KMS-11 (cell line): ENCODE measurements at regions not wholly inside any gene's neighbourhood (a gene's known extent, or its start where the extent isn't known, plus 50 kb on each side); places are given as distances from the start of the nearest gene placed in this dataset.

ENCODE experiments used
- H2AFZ ChIP-seq: fragments of 200-600 bp; sonication (generic); 2 replicates; pipeline ENCODE4 v1.6.1; 2016; ENCODE audit warnings: antibody characterized with exemption, mixed run types, low read depth
- H3K27ac ChIP-seq: fragments of 200-600 bp; sonication (generic); 2 replicates; pipeline ENCODE4 v1.6.1; 2016; ENCODE audit warnings: mild to moderate bottlenecking, mixed run types
- H3K27me3 ChIP-seq: fragments of 200-600 bp; sonication (generic); 2 replicates; pipeline ENCODE4 v1.6.1; 2017; ENCODE audit warnings: mild to moderate bottlenecking, low read depth, mixed run types, moderate library complexity; ENCODE audit not compliant: insufficient read depth
- H3K36me3 ChIP-seq: fragments of 200-600 bp; sonication (generic); 2 replicates; pipeline ENCODE4 v1.6.1; 2017; ENCODE audit warnings: mild to moderate bottlenecking, mixed run types; ENCODE audit not compliant: insufficient read depth
- H3K4me1 ChIP-seq: fragments of 200-600 bp; sonication (generic); 2 replicates; pipeline ENCODE4 v1.6.1; 2016; ENCODE audit warnings: mild to moderate bottlenecking, low read depth, mixed run types; ENCODE audit not compliant: poor library complexity, severe bottlenecking
- H3K4me2 ChIP-seq: fragments of 200-600 bp; sonication (generic); 2 replicates; pipeline ENCODE4 v1.7.0; 2016; ENCODE audit warnings: mild to moderate bottlenecking, mixed run types
- H3K4me3 ChIP-seq: fragments of 200-600 bp; sonication (generic); IDR thresholded peaks from 2 replicates; pipeline ENCODE4 v1.6.1; 2017; ENCODE audit warnings: low read depth, low read length, mixed read lengths; ENCODE audit not compliant: insufficient read depth
- H3K79me2 ChIP-seq: fragments of 200-600 bp; sonication (generic); 2 replicates; pipeline ENCODE4 v1.6.1; 2016; ENCODE audit warnings: low read depth, mixed run types; ENCODE audit not compliant: insufficient read depth
- H3K9ac ChIP-seq: fragments of 200-600 bp; sonication (generic); 2 replicates; pipeline ENCODE4 v1.6.1; 2016; ENCODE audit warnings: mild to moderate bottlenecking, mixed run types
- H4K20me1 ChIP-seq: fragments of 200-600 bp; sonication (generic); 2 replicates; pipeline ENCODE4 v1.6.1; 2016; ENCODE audit warnings: mild to moderate bottlenecking, mixed run types; ENCODE audit not compliant: insufficient read depth
- TF ChIP-seq, protein P1 (sequence below): fragments of 200-600 bp; sonication (generic); conservative IDR thresholded peaks from 2 replicates; pipeline ENCODE4 v1.6.1; 2017; ENCODE audit warnings: low read depth, mild to moderate bottlenecking, antibody characterized with exemption, low read length, moderate library complexity, mixed read lengths

DNA sequence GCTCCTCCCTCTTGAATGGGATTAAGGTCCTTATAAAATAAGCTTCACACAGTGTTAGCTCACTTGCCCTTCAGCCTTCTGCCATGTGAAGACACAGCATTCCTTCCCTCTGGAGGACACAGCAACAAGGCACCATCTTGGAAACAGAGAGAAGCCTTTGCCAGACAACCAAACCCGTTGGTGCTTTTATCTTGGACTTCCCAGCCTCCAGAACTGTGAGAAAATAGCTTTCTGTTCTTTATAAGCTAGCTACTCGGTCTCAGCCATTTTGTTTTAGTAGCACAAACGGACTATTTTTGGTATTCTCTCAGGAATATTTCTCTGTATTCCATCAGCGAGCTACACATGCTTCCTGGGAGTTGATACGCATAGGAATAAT, 58.6 kb upstream of the IRF2BP2 start:
- no peak overlapping the region for H3K4me2 ChIP-seq
- no peaks in the 10 kb centered on the region for H3K79me2 ChIP-seq
- no peak overlapping the region for H3K9ac ChIP-seq
- H2AFZ ChIP-seq, result no peak overlapping the region
- H3K4me1 ChIP-seq, result peaks cover 10% of the 10 kb centered on the region
- no peak overlapping the region for H3K27ac ChIP-seq
- H3K4me3 ChIP-seq, result no peak overlapping the region
- no peaks in the 10 kb centered on the region for H4K20me1 ChIP-seq
- TF ChIP-seq, protein P1, sequence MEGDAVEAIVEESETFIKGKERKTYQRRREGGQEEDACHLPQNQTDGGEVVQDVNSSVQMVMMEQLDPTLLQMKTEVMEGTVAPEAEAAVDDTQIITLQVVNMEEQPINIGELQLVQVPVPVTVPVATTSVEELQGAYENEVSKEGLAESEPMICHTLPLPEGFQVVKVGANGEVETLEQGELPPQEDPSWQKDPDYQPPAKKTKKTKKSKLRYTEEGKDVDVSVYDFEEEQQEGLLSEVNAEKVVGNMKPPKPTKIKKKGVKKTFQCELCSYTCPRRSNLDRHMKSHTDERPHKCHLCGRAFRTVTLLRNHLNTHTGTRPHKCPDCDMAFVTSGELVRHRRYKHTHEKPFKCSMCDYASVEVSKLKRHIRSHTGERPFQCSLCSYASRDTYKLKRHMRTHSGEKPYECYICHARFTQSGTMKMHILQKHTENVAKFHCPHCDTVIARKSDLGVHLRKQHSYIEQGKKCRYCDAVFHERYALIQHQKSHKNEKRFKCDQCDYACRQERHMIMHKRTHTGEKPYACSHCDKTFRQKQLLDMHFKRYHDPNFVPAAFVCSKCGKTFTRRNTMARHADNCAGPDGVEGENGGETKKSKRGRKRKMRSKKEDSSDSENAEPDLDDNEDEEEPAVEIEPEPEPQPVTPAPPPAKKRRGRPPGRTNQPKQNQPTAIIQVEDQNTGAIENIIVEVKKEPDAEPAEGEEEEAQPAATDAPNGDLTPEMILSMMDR, result no peak
- H3K27me3 ChIP-seq, result no peaks in the 10 kb centered on the region
- H3K36me3 ChIP-seq, result no peaks in the 10 kb centered on the region

DNA sequence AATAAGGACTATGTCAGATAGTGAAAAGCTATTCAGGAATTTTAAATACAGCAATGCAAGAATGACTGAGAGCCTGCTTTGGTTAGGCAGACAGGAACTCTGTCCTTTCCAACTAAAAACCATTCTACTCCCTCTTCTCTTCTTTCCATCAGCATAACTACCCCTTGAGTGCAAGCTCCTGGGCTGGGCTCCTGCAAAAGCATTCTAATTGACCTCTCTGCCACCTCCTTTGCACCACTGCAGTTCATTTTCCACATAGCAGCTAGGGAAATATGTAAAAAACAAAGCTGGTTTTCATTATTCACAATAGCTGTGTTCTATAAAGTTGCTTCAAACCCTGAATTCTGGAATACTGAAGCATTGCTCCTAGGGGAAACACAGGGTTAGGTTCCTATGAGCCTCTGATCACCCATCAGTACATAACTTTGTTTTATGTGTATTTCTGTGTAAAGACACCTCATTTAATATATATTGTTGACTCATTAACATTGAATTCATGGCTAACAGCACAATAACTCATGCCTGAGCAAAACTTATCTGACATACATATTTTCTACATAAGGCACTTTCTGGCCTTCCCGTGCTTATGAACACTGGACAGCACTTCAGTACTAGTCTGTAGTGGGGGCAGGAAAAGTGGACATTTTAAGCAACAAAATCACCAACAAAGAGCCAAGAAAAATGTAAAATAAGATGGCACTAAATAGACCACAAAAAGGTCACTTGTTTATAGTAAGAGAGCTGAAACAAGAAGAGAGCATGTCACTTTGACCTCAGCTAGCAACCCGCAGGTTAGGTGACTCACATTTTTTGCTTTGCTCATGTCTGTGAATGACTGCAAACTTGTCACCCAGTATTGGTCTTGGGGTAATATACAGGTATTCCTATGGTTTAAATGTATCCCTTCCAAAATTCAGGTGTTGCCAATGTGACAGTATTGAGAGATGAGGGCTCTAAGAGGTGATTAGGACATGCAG, 57.9 kb upstream of the IRF2BP2 start:
- no peaks in the 10 kb centered on the region for H3K79me2 ChIP-seq
- TF ChIP-seq, protein P1, result no peak
- no peaks in the 10 kb centered on the region for H3K36me3 ChIP-seq
- H3K4me1 ChIP-seq, result peaks cover 10% of the 10 kb centered on the region
- no peaks in the 10 kb centered on the region for H4K20me1 ChIP-seq
- no peak overlapping the region for H3K27ac ChIP-seq
- no peak overlapping the region for H2AFZ ChIP-seq
- H3K4me2 ChIP-seq, result no peak overlapping the region
- no peaks in the 10 kb centered on the region for H3K27me3 ChIP-seq
- H3K4me3 ChIP-seq, result no peak overlapping the region
- H3K9ac ChIP-seq, result no peak overlapping the region

DNA sequence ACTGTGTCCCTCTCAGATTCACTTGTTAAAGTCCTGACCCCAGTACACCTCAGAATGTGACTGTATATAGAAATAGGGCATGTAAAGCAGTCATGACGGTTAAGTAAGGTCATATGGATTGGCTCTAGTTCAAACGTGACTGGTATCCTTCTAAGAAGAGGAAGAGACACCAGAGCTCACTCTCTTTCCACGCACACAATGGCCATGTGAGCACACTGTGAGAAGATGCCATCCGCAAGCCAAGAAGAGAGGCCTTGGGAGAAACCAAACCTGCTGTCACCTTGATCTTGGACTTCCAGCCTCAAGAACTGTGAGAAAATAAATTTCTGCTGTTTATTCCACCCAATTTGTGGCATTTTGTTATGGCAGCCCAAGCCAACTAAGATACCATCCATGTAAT, 56.8 kb upstream of the IRF2BP2 start:
- Histone ChIP-seq H3K27ac (no peak overlapping the region), H4K20me1 (no peaks in the 10 kb centered on the region), H3K4me2 (no peak overlapping the region), H2AFZ (no peak overlapping the region), H3K9ac (no peak overlapping the region), H3K36me3 (no peaks in the 10 kb centered on the region), H3K79me2 (no peaks in the 10 kb centered on the region), H3K4me3 (no peak overlapping the region), H3K4me1 (peaks cover 10% of the 10 kb centered on the region), H3K27me3 (no peaks in the 10 kb centered on the region)
- TF ChIP-seq, protein P1, result no peak

DNA sequence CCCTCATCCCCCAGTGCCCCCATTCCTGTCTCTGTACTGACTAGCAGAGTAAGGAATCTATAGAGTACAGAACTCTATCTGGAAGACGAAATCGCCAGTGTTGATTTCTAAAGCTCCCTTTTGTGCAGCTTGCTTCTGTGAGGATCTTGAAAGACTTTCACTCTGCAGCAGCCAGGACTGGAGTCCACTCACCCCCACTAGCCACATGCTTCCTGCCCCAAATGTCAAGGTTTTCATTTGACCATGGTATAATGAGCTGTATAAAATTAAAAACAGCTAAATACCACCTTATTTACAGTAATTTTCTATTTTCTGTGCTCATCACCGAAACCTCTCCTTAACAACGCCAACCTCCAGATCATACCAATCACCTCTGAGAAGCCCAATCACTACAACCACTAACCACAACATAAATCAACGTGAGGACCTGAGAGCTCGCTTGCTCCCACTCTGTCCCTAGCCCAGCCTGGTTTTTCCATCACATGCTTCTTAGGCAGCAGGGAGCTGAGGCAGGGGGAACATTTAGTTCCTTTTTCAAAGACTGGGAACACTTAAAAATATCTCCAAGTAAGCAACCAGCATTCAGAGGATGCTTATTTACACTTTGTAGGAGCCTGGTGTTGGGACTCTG, 56.1 kb upstream of the IRF2BP2 start:
- H4K20me1 ChIP-seq, result no peaks in the 10 kb centered on the region
- no peaks in the 10 kb centered on the region for H3K79me2 ChIP-seq
- no peak overlapping the region for H3K9ac ChIP-seq
- no peak overlapping the region for H2AFZ ChIP-seq
- H3K27me3 ChIP-seq, result no peaks in the 10 kb centered on the region
- H3K36me3 ChIP-seq, result no peaks in the 10 kb centered on the region
- H3K4me3 ChIP-seq, result no peak overlapping the region
- TF ChIP-seq, protein P1, result no peak
- H3K27ac ChIP-seq, result no peak overlapping the region
- no peak overlapping the region for H3K4me2 ChIP-seq
- H3K4me1 ChIP-seq, result peaks cover 3% of the 10 kb centered on the region
